ENCODE measurements at regions not wholly inside any gene's neighbourhood (a gene's known extent, or its start where the extent isn't known, plus 50 kb on each side); places are given as distances from the start of the nearest gene placed in this dataset.

DNA sequence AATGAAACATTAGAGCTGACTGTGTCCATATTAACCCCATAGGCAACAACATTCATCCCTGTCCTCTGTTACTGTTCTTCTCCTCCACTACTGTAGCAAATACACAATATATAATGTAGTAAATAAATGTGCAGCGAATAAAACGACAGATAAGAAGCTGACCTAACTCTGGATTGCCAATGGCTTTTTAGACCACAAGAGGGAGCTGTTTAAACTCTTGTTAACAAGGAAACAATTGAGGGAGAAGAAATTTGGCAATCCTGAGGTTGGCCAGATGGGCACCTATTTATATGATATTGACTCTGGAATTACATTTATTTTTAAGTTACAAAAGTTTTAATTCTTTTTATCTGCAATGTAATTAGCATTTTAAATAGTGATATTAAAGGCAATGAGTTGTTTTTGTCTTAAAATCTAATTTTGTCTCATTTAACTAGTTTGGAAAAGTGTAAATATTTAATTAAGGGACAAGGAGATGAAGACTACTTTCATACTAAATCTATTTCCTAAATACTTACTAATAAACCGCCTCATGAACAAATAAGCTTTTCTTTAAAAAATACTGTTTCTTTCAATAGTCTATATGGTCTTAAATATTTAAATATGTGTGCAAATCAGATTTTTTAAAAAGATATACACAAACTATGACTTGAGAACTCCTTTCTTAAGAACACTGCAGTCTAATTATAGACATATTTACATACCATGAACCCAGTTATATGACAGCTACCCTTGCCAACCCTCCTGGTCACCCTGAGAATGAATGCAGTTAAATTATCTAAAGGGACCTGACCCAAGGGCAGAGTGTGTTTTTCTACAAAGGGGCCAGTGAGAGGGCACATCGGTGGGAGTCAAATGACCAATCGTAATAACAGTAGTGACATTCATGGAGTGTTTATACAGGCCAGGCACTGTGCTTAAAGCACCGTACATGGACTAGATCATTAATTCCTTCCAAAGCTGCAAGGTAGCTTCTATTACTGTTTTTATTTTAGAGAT, 52.9 kb upstream of the HPF1 start:
- DNase-seq = peak; percentile 79
- no peak overlapping the region for H3K9ac ChIP-seq (ENCODE audit: low read length)
- H3K27me3 ChIP-seq (replicated peaks; ENCODE audit: insufficient read depth, low read length) = no peaks in the 10 kb centered on the region
- no peaks in the 10 kb centered on the region for H3K4me1 ChIP-seq (ENCODE audit: low read length)
- H3K27ac ChIP-seq (ENCODE audit: low read length) = no peak overlapping the region
- TF ChIP-seq, protein P1, sequence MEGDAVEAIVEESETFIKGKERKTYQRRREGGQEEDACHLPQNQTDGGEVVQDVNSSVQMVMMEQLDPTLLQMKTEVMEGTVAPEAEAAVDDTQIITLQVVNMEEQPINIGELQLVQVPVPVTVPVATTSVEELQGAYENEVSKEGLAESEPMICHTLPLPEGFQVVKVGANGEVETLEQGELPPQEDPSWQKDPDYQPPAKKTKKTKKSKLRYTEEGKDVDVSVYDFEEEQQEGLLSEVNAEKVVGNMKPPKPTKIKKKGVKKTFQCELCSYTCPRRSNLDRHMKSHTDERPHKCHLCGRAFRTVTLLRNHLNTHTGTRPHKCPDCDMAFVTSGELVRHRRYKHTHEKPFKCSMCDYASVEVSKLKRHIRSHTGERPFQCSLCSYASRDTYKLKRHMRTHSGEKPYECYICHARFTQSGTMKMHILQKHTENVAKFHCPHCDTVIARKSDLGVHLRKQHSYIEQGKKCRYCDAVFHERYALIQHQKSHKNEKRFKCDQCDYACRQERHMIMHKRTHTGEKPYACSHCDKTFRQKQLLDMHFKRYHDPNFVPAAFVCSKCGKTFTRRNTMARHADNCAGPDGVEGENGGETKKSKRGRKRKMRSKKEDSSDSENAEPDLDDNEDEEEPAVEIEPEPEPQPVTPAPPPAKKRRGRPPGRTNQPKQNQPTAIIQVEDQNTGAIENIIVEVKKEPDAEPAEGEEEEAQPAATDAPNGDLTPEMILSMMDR (IDR thresholded peaks at IDR 0.05; ENCODE audit: low read length) = peak; percentile 83
- TF ChIP-seq EZH2 (optimal IDR thresholded peaks at IDR 0.05; ENCODE audit: low read depth, low read length) (no peak), EZH2phosphoT487 (IDR thresholded peaks at IDR 0.05; ENCODE audit: low read length) (no peak)
- no peaks in the 10 kb centered on the region for H3K36me3 ChIP-seq (replicated peaks; ENCODE audit: insufficient read depth, low read length)
- 0 out of 2 replicates have a peak overlapping the region, but pooled peaks have one; percentile 24 for H2AFZ ChIP-seq (ENCODE audit: low read length)
- no peaks in the 10 kb centered on the region for H3K9me3 ChIP-seq (replicated peaks; ENCODE audit: insufficient read depth, low read length)
- no peaks in the 10 kb centered on the region; the same call in 1 of the 2 replicates for H3F3A ChIP-seq (ENCODE audit: insufficient read depth, low read length)
- no peak overlapping the region for H3K4me3 ChIP-seq (ENCODE audit: low read length)
- H3K9me2 ChIP-seq (replicated peaks; ENCODE audit: insufficient read depth, low read length) = no peaks in the 10 kb centered on the region
- H3K79me2 ChIP-seq (ENCODE audit: low read length) = no peaks in the 10 kb centered on the region
- no peaks in the 10 kb centered on the region for H4K20me1 ChIP-seq (ENCODE audit: insufficient read depth, low read length)
- no peak overlapping the region for H3K4me2 ChIP-seq (ENCODE audit: low read depth, low read length)

DNA sequence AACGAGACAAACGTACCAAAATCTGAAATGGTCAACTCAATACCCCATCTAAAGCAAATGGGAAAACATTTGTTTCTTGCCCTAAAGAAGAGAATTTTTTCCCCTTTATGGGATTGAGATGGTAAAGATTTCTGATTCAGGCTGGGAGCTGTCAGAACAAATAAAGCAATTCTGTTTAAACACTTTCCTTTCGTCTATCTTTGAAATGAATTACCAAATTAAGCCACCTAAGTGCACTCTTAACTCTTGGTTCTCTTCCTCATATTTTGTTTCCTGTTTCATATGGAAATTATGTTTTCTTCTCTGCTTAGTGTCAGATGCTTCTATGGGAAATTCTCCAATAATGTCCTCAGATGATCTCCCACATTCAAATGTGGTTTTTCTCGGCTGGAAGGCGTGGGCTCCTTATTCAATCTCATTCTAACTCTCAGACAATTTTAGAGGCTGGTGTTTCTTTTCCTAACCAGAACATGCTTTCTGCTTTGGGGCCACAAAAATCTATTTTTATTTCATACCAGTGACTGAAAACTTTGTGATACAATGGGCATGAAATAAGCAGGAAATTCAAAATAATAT, 50.3 kb upstream of the HPF1 start:
- Histone ChIP-seq H3K9me3 (replicated peaks; ENCODE audit: insufficient read depth, low read length) (no peaks in the 10 kb centered on the region), H3K9me2 (replicated peaks; ENCODE audit: insufficient read depth, low read length) (no peaks in the 10 kb centered on the region), H2AFZ (ENCODE audit: low read length) (no peak overlapping the region), H3K4me1 (ENCODE audit: low read length) (no peaks in the 10 kb centered on the region), H3K4me3 (ENCODE audit: low read length) (no peak overlapping the region), H3K4me2 (ENCODE audit: low read depth, low read length) (no peak overlapping the region), H3K27me3 (replicated peaks; ENCODE audit: insufficient read depth, low read length) (no peaks in the 10 kb centered on the region), H3K9ac (ENCODE audit: low read length) (no peak overlapping the region), H3F3A (ENCODE audit: insufficient read depth, low read length) (no peaks in the 10 kb centered on the region; the same call in 1 of the 2 replicates), H3K27ac (ENCODE audit: low read length) (no peak overlapping the region), H4K20me1 (ENCODE audit: insufficient read depth, low read length) (no peaks in the 10 kb centered on the region), H3K79me2 (ENCODE audit: low read length) (no peaks in the 10 kb centered on the region), H3K36me3 (replicated peaks; ENCODE audit: insufficient read depth, low read length) (no peaks in the 10 kb centered on the region)
- DNase-seq = no peak
- TF ChIP-seq, protein P1 (IDR thresholded peaks at IDR 0.05; ENCODE audit: low read length) = no peak
- TF ChIP-seq EZH2phosphoT487 (IDR thresholded peaks at IDR 0.05; ENCODE audit: low read length) (no peak), EZH2 (optimal IDR thresholded peaks at IDR 0.05; ENCODE audit: low read depth, low read length) (no peak)

All from MM.1S (cell line).